Muscle layer of duodenum (tissue), 2 donors: ENCODE measurements at regions not wholly inside any gene's neighbourhood (a gene's known extent, or its start where the extent isn't known, plus 50 kb on each side); places are given as distances from the start of the nearest gene placed in this dataset.

ENCODE experiments used
- H3K27ac ChIP-seq: one replicate; pipeline ENCODE4 v1.7.0; 2013; ENCODE audit warnings: mild to moderate bottlenecking, low read length
- H3K27me3 ChIP-seq: one replicate; pipeline ENCODE4 v1.7.0; 2013; ENCODE audit warnings: low read depth, mild to moderate bottlenecking, control low read depth, low read length
- H3K36me3 ChIP-seq, 2 donors: one replicate each; pipeline ENCODE4 v1.7.0; 2013; ENCODE audit warnings: low read length in 2 of 2, control low read depth in 1 of 2, mild to moderate bottlenecking in 1 of 2; ENCODE audit not compliant: insufficient read depth in 2 of 2, control insufficient read depth in 1 of 2
- H3K4me1 ChIP-seq, 2 donors: one replicate each; pipeline ENCODE4 v1.7.0; 2013; ENCODE audit warnings: low read length in 2 of 2, mild to moderate bottlenecking in 2 of 2, control low read depth in 1 of 2, moderate library complexity in 1 of 2; ENCODE audit not compliant: insufficient read depth in 2 of 2, control insufficient read depth in 1 of 2
- H3K4me3 ChIP-seq, 2 donors: one replicate each; pipeline ENCODE4 v1.7.0; 2013; ENCODE audit warnings: low read length in 2 of 2, low read depth in 1 of 2, mild to moderate bottlenecking in 1 of 2
- H3K9me3 ChIP-seq, 2 donors: one replicate each; pipeline ENCODE4 v1.7.0; 2013; ENCODE audit warnings: low read length in 2 of 2, control low read depth in 1 of 2, mild to moderate bottlenecking in 1 of 2; ENCODE audit not compliant: control insufficient read depth in 1 of 2
- donor health status: healthy.

GRCh38 chr13:33340631-33341030, 55.1 kb upstream of the STARD13 start:
- Histone ChIP-seq H3K27ac (no peak overlapping the region), H3K27me3 (no peaks in the 10 kb centered on the region), H3K9me3 (no peaks in the 10 kb centered on the region), H3K36me3 (no peaks in the 10 kb centered on the region), H3K4me1 (no peaks in the 10 kb centered on the region), H3K4me3 (no peak overlapping the region)

- no peaks in the 10 kb centered on the region for H3K27me3 ChIP-seq
- no peaks in the 10 kb centered on the region for H3K36me3 ChIP-seq
- H3K4me1 ChIP-seq: no peaks in the 10 kb centered on the region
- no peaks in the 10 kb centered on the region for H3K9me3 ChIP-seq
- H3K27ac ChIP-seq: no peak overlapping the region
- H3K4me3 ChIP-seq: no peak overlapping the region
Measured at GRCh38 chr13:33341861-33342452, 56.4 kb upstream of the STARD13 start.

GRCh38 chr13:33345842-33346241, 60.3 kb upstream of the STARD13 start:
- no peaks in the 10 kb centered on the region for H3K9me3 ChIP-seq
- H3K4me3 ChIP-seq: no peak overlapping the region
- H3K36me3 ChIP-seq: no peaks in the 10 kb centered on the region

GRCh38 chr13:33347861-33348260, 62.3 kb upstream of the STARD13 start:
- Histone ChIP-seq H3K9me3 (no peaks in the 10 kb centered on the region), H3K27ac (no peak overlapping the region), H3K27me3 (no peaks in the 10 kb centered on the region), H3K4me3 (no peak overlapping the region), H3K36me3 (no peaks in the 10 kb centered on the region), H3K4me1 (peaks cover 7 to 18% of the 10 kb centered on the region in 2 donors)

More at GRCh38 chr13:33345842-33346241, 60.3 kb upstream of the STARD13 start:
- H3K27ac ChIP-seq: no peak overlapping the region
- peaks cover 1 to 18% of the 10 kb centered on the region in 2 donors for H3K4me1 ChIP-seq
- H3K27me3 ChIP-seq: no peaks in the 10 kb centered on the region

GRCh38 chr13:33348366-33348765, 62.8 kb upstream of the STARD13 start:
- Histone ChIP-seq H3K4me3 (peak overlapping the region; percentile 4 to 65), H3K36me3 (no peaks in the 10 kb centered on the region), H3K9me3 (no peaks in the 10 kb centered on the region), H3K4me1 (peaks cover 7 to 18% of the 10 kb centered on the region in 2 donors), H3K27ac (no peak overlapping the region), H3K27me3 (no peaks in the 10 kb centered on the region)

GRCh38 chr13:33349288-33349985, 63.9 kb upstream of the STARD13 start:
- peaks cover 7 to 18% of the 10 kb centered on the region in 2 donors for H3K4me1 ChIP-seq
- H3K4me3 ChIP-seq: peak overlapping the region; percentile 65 to 89
- no peak overlapping the region for H3K27ac ChIP-seq

GRCh38 chr13:33349986-33350826, 64.7 kb upstream of the STARD13 start:
- peaks cover 7 to 18% of the 10 kb centered on the region in 2 donors for H3K4me1 ChIP-seq

More at GRCh38 chr13:33349288-33349985, 63.9 kb upstream of the STARD13 start:
- no peaks in the 10 kb centered on the region for H3K27me3 ChIP-seq
- no peaks in the 10 kb centered on the region for H3K9me3 ChIP-seq
- H3K36me3 ChIP-seq: no peaks in the 10 kb centered on the region

GRCh38 chr13:33351319-33351718, 65.8 kb upstream of the STARD13 start:
- Histone ChIP-seq H3K4me1 (peaks cover 7 to 18% of the 10 kb centered on the region in 2 donors), H3K27me3 (no peaks in the 10 kb centered on the region), H3K4me3 (peak overlapping the region; percentile 66 to 89), H3K36me3 (no peaks in the 10 kb centered on the region), H3K27ac (peak overlapping the region; percentile 73), H3K9me3 (no peaks in the 10 kb centered on the region)

More at GRCh38 chr13:33349986-33350826, 64.7 kb upstream of the STARD13 start:
- Histone ChIP-seq H3K36me3 (no peaks in the 10 kb centered on the region), H3K27me3 (no peaks in the 10 kb centered on the region), H3K4me3 (peak overlapping the region; percentile 66 to 89), H3K27ac (peak overlapping the region; percentile 73), H3K9me3 (no peaks in the 10 kb centered on the region)

- Histone ChIP-seq H3K36me3 (no peaks in the 10 kb centered on the region), H3K4me1 (peaks cover 7 to 18% of the 10 kb centered on the region in 2 donors), H3K27ac (no peak overlapping the region), H3K9me3 (no peaks in the 10 kb centered on the region), H3K4me3 (no peak overlapping the region), H3K27me3 (no peaks in the 10 kb centered on the region)
Measured at GRCh38 chr13:33352041-33352440, 66.5 kb upstream of the STARD13 start.

GRCh38 chr13:33352526-33352925, 67.0 kb upstream of the STARD13 start:
- no peaks in the 10 kb centered on the region for H3K27me3 ChIP-seq
- H3K36me3 ChIP-seq: no peaks in the 10 kb centered on the region
- peaks cover 7 to 18% of the 10 kb centered on the region in 2 donors for H3K4me1 ChIP-seq
- H3K4me3 ChIP-seq: no peak overlapping the region
- no peaks in the 10 kb centered on the region for H3K9me3 ChIP-seq
- H3K27ac ChIP-seq: peak overlapping the region; percentile 28

GRCh38 chr13:33353210-33353609, 67.7 kb upstream of the STARD13 start:
- Histone ChIP-seq H3K36me3 (no peaks in the 10 kb centered on the region), H3K27ac (peak overlapping the region; percentile 28), H3K9me3 (no peaks in the 10 kb centered on the region), H3K27me3 (no peaks in the 10 kb centered on the region), H3K4me1 (peaks cover 7 to 12% of the 10 kb centered on the region in 2 donors), H3K4me3 (no peak overlapping the region)
